Retinal pigment epithelial cell (primary cell): ENCODE measurements at regions not wholly inside any gene's neighbourhood (a gene's known extent, or its start where the extent isn't known, plus 50 kb on each side); places are given as distances from the start of the nearest gene placed in this dataset.

Experiments
- DNase-seq: peaks from one replicate; pipeline ENCODE4 v3.0.0-alpha.2; 2010; ENCODE audit warnings: low read depth
- H3K4me3 ChIP-seq: 2 replicates; pipeline ENCODE4 v1.5.1; 2011; ENCODE audit warnings: mild to moderate bottlenecking, low read length, control low read depth, moderate library complexity
- CTCF ChIP-seq: conservative IDR thresholded peaks from 2 replicates; pipeline ENCODE4 v1.5.1; 2011; ENCODE audit warnings: low read depth, low read length, control low read depth, inconsistent platforms

- no peak overlapping the region for H3K4me3 ChIP-seq
- no peak for TF ChIP-seq CTCF
- DNase-seq = no peak
Measured at GRCh38 chr6:92847988-92848387, 571.4 kb downstream of the EPHA7 start.

GRCh38 chr6:92840246-92840930 is 579.0 kb downstream of the EPHA7 start:
- no peak overlapping the region for H3K4me3 ChIP-seq
- no peak for DNase-seq
- TF ChIP-seq CTCF = no peak

GRCh38 chr6:92828788-92829187 is 590.6 kb downstream of the EPHA7 start:
- DNase-seq = no peak
- TF ChIP-seq CTCF = no peak
- no peak overlapping the region for H3K4me3 ChIP-seq

GRCh38 chr6:92827104-92827503 is 592.3 kb downstream of the EPHA7 start:
- H3K4me3 ChIP-seq = no peak overlapping the region
- no peak for DNase-seq
- no peak for TF ChIP-seq CTCF

GRCh38 chr6:92826633-92827032 is 592.7 kb downstream of the EPHA7 start:
- no peak overlapping the region for H3K4me3 ChIP-seq
- DNase-seq = no peak
- TF ChIP-seq CTCF = no peak

GRCh38 chr6:92822222-92822621 is 597.1 kb downstream of the EPHA7 start:
- H3K4me3 ChIP-seq = no peak overlapping the region
- no peak for DNase-seq
- TF ChIP-seq CTCF = no peak

- no peak for TF ChIP-seq CTCF
- no peak for DNase-seq
- no peak overlapping the region for H3K4me3 ChIP-seq
Measured at GRCh38 chr6:92820601-92821000, 598.8 kb downstream of the EPHA7 start.
